ENCODE measurements at regions not wholly inside any gene's neighbourhood (a gene's known extent, or its start where the extent isn't known, plus 50 kb on each side); places are given as distances from the start of the nearest gene placed in this dataset.

DNA sequence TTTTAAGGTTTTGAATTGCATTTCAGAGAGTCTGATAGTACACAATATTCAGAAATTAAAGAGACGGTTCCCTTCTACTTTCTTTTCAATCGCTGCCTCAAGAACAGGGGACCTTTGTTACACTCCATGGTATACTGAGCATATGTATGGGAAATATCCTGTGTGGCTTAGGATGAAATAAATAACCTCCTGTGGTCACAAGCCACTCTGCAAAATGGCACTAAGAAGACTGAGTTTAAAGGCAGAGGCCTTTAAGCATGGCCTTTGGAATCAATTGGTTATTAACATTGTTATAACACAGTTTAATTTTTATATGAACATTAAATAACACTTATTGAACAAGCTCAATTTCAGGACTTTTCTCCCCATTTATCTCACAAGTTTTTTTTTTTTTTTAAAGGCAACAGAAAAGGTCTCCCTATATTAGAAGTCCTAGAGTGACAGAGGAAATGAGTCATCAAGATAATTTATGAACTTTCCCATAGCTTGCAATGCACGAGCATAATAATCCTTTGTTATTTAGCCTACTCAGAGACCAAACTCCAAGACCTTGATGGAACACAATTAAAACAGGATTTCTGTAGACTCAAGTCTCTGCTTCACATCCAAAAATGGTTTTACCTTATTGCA is 341.9 kb downstream of the TMEM167A start:
- TF ChIP-seq, protein P1, sequence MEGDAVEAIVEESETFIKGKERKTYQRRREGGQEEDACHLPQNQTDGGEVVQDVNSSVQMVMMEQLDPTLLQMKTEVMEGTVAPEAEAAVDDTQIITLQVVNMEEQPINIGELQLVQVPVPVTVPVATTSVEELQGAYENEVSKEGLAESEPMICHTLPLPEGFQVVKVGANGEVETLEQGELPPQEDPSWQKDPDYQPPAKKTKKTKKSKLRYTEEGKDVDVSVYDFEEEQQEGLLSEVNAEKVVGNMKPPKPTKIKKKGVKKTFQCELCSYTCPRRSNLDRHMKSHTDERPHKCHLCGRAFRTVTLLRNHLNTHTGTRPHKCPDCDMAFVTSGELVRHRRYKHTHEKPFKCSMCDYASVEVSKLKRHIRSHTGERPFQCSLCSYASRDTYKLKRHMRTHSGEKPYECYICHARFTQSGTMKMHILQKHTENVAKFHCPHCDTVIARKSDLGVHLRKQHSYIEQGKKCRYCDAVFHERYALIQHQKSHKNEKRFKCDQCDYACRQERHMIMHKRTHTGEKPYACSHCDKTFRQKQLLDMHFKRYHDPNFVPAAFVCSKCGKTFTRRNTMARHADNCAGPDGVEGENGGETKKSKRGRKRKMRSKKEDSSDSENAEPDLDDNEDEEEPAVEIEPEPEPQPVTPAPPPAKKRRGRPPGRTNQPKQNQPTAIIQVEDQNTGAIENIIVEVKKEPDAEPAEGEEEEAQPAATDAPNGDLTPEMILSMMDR (IDR thresholded peaks at IDR 0.05; ENCODE audit: low read depth, low read length), result no peak
- no peak overlapping the region for H3K4me3 ChIP-seq (ENCODE audit: low read depth, low read length)

DNA sequence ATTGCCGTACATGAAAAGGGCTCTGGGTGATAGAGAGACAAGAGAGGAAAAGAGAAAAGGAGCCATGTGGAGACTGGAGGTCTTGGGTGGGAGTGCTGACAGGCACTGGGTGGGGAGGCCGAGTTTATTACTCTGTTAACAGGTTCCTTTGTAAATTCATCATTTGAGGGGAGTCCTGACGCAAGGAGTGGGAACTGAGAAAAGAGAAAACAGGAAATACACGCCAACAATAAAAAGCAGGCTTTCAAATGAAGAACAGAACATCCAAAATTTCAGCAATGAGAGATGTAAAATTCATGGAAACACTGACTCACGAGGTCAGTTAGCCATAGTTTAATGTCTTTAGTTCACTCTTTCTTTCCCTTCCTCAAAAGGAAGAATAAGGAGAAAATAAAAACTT is 342.8 kb downstream of the TMEM167A start:
- TF ChIP-seq, protein P1 (IDR thresholded peaks at IDR 0.05; ENCODE audit: low read depth, low read length), result no peak
- no peak overlapping the region for H3K4me3 ChIP-seq (ENCODE audit: low read depth, low read length)

DNA sequence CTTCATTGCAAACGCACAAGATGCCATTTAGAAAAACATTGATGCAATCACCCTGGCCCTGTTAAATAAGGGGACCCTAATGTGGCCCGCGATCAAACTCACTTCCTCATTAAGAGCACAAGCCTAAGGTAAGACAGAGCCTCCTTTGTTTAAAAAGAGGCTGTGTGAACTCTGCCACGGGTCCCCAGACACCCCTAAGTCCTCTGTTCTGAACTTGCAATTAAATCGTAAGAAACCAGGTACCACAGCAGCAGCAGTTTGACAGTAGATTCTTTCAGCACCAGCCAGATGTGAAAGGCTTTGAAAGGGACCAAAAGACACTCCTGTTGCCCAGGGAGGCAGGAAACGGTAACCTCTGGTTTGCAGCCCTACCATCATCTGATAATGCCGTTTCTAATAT is 346.3 kb downstream of the TMEM167A start:
- no peak overlapping the region for H3K4me3 ChIP-seq (ENCODE audit: low read depth, low read length)
- TF ChIP-seq, protein P1 (IDR thresholded peaks at IDR 0.05; ENCODE audit: low read depth, low read length), result no peak

DNA sequence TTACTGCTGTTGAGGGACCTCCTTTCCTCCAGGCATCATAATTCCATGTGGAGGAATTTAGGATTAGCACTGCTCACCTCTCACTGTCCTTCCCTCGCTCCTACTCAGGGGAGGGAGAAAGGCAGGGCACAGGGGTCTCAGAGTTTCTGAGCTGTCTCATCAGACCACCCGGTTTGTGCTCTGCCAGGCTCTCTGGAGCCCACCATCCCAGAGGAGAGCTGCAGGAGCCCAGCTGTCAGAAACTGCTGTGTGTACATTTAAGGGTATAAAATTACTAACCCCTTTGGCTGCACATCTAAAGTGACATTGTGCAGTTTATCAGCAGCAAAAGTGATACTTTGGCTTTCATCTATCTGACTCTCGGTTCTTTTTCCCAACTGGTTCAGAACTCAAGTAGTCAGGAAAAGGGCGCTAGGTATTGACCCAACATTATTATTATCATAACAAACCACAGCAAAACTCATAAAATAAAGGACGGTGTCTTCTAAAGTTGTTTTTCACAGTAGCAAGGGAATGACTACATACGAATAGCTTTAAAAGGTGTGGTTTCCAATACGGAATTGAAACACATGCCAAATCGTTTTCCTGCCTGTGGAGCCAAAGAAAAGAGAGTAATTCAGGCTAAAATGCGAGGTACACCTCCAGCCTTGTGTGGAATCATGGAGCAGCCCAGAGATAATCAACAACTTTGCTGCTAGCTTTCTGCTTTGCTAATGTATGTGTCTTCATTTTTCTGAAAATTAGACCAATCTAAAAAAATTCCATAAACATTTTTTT is 348.1 kb downstream of the TMEM167A start:
- H3K4me3 ChIP-seq (ENCODE audit: low read depth, low read length), result no peak overlapping the region
- TF ChIP-seq, protein P1 (IDR thresholded peaks at IDR 0.05; ENCODE audit: low read depth, low read length), result no peak

DNA sequence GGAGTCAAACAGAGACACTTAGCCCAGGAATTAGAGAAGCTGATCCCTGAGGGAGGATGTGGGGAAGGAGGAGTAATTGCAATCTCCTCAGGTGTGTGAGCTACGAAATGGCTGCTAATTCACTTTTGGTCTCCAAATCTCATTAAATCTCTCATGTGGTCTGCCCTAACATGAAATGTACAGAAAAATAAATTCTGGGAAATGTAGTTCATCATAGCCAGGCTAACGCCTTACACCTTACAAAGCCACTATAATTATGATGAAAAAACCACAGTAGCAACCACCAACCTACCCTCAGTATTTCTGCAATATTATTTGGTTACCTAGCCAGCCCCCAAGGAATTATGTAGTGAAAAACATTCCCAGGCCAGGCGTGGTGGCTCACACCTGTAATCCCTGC is 354.0 kb downstream of the TMEM167A start:
- TF ChIP-seq, protein P1 (IDR thresholded peaks at IDR 0.05; ENCODE audit: low read depth, low read length), result no peak
- H3K4me3 ChIP-seq (ENCODE audit: low read depth, low read length), result no peak overlapping the region

DNA sequence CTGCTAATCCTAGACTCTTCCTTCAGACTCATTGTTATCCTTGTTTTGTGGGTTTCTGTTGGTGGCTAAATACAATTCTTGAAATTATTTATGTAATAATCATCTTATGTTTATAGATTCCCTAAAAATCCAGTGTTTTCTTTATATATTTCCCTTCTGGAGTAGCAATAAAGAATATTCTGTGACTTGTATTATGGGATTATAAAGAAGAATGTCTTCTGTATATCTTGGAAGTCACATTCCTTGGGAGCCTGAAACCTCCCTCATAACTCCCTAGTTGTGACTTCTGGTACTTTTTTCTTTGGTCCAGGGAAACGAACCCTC is 356.1 kb downstream of the TMEM167A start:
- TF ChIP-seq, protein P1 (IDR thresholded peaks at IDR 0.05; ENCODE audit: low read depth, low read length), result no peak
- H3K4me3 ChIP-seq (ENCODE audit: low read depth, low read length), result no peak overlapping the region
